Heart left ventricle (tissue), 13 donors: ENCODE measurements at regions not wholly inside any gene's neighbourhood (a gene's known extent, or its start where the extent isn't known, plus 50 kb on each side); places are given as distances from the start of the nearest gene placed in this dataset.

Experiments used
- CTCF ChIP-seq, 12 donors: fragments of 200-600 bp; sonication (generic) in 4 of 12; IDR thresholded peaks; one replicate each; pipeline versions ENCODE4 v1.5.0 to v1.8.0; 2018 to 2022; ENCODE audit warnings: antibody characterized with exemption in 12 of 12, mild to moderate bottlenecking in 5 of 12
- POLR2A ChIP-seq, 2 donors: fragments of 450-650 bp; IDR thresholded peaks; one replicate each; pipeline ENCODE4 v1.6.1; 2017; ENCODE audit warnings: antibody characterized with exemption in 2 of 2, mild to moderate bottlenecking in 2 of 2, moderate library complexity in 2 of 2
- donor health status: ischemic (EF 13 %, LVEDD 7.1; RV severe dilation, severe dysfunction).
- donor health status: DM: no; HTN: yes; CAD: no.
- donor health status: DM: no; HTN: no; CAD: no.
- donor health status: ischemic (EF 25% LVEDD 6.9; RV normal size, moderate dysfunction).
- donor health status: ischemic (EF 25% LVEDD 5.7; RV mildly dilated, moderate dysfunction).
- donor health status: ischemic (EF 35%, LVEDD 5.7; RV mildly dilated, moderate dysfunction).
- donor health status: nonischemic (EF 11% LVEDD 7.7; RV severe dilation, severe dysfunction).
- donor health status: DM: yes; HTN: yes; CAD: no.
- donor health status: PGD.
- donor health status: ischemic (EF 29% LVEDD 5.4; RV normal size, mild dysfunction).
- donor health status: nonischemic (EF 23%, LVEDD 6.1; RV moderate dilation, normal function).

DNA sequence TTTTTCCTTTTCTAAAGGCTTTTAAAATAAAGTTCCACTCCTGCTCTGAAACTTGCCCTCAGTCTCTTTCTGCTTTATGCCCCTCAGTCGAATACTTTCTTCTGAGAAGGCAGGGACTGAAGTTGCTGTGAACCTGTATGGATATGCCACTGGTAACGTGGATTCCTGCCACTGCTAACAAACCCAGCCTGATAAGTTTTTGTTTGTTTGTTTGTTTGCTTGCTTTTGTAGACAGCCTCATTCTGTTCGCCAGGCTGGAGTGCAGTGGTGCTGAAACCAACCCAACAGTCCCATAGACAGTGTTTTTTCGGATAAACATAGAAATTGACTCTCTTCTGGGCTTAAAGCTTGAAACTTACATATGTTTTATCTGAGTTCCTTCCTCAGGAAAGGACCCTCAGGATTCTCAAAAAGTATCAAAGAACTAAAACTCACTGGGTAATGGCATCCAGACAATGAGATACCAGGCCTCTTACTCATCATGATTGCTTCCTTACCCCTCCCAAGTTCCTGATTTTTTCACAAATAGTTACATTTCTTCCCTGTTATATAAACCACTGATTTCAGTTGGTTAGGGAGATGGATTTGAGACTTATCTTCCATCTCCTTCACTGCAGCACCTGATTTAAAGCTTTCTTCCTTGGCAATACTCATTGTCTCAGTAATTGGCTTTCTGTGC is 273.6 kb downstream of the SDHAF3 start:
- TF ChIP-seq CTCF (IDR thresholded peaks at IDR 0.05) (no peak), POLR2A (IDR thresholded peaks at IDR 0.05) (no peak)
